NB4 (cell line): ENCODE measurements at regions not wholly inside any gene's neighbourhood (a gene's known extent, or its start where the extent isn't known, plus 50 kb on each side); places are given as distances from the start of the nearest gene placed in this dataset.

Experiments used
- DNase-seq: peaks from one replicate; pipeline ENCODE4 v3.0.0; 2010; ENCODE audit warnings: low read depth
- H3K4me3 ChIP-seq: one replicate; pipeline ENCODE4 v1.5.1; 2011; ENCODE audit warnings: mild to moderate bottlenecking, low read depth, low read length, moderate library complexity
- MYC ChIP-seq: IDR thresholded peaks from 2 replicates; pipeline ENCODE4 v1.6.1; 2011; ENCODE audit warnings: low read depth, low read length
- POLR2A ChIP-seq: IDR thresholded peaks from 2 replicates; pipeline ENCODE4 v1.6.1; 2011; ENCODE audit warnings: mild to moderate bottlenecking; ENCODE audit not compliant: insufficient read length; ENCODE audit errors: extremely low read depth
- TF ChIP-seq, protein P1 (sequence below): IDR thresholded peaks from one replicate; pipeline ENCODE4 v1.5.1; 2012; ENCODE audit warnings: low read depth, low read length
- TF ChIP-seq, protein P2 (sequence below): IDR thresholded peaks from 2 replicates; pipeline ENCODE4 v1.6.1; 2011; ENCODE audit warnings: low read depth, low read length

DNA sequence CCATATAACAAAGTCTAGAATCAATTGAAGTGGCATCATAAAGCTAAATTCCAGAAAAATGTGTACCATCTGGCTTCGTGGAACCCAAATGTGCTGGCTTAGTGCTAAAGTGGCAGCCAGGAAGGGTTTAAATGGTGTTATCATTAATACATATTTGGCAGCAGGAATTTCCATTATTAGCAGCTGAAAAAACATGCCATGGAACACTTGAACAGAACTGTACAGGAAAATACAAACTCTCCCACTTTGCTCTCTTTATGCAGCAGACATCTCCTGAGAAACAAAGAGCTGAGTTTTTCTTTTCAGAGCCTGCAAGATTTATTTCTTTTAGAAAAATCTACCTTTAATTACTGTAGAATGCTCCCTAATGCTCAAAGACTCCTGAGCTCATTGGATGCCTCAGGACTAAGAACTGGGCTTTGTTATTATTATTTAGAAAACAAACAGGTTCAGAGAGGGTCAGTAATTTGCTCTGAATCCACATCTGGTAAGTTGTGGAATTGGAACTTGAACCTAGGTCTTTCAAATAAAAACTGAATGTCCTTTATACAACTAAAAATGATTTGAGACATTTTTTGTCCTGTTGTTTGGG is 179.0 kb downstream of the LACC1 start:
- DNase-seq: no peak
- H3K4me3 ChIP-seq: no peak overlapping the region
- TF ChIP-seq MYC (no peak), POLR2A (no peak)
- TF ChIP-seq, protein P1, sequence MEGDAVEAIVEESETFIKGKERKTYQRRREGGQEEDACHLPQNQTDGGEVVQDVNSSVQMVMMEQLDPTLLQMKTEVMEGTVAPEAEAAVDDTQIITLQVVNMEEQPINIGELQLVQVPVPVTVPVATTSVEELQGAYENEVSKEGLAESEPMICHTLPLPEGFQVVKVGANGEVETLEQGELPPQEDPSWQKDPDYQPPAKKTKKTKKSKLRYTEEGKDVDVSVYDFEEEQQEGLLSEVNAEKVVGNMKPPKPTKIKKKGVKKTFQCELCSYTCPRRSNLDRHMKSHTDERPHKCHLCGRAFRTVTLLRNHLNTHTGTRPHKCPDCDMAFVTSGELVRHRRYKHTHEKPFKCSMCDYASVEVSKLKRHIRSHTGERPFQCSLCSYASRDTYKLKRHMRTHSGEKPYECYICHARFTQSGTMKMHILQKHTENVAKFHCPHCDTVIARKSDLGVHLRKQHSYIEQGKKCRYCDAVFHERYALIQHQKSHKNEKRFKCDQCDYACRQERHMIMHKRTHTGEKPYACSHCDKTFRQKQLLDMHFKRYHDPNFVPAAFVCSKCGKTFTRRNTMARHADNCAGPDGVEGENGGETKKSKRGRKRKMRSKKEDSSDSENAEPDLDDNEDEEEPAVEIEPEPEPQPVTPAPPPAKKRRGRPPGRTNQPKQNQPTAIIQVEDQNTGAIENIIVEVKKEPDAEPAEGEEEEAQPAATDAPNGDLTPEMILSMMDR: no peak
- TF ChIP-seq, protein P2, sequence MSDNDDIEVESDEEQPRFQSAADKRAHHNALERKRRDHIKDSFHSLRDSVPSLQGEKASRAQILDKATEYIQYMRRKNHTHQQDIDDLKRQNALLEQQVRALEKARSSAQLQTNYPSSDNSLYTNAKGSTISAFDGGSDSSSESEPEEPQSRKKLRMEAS: no peak

DNA sequence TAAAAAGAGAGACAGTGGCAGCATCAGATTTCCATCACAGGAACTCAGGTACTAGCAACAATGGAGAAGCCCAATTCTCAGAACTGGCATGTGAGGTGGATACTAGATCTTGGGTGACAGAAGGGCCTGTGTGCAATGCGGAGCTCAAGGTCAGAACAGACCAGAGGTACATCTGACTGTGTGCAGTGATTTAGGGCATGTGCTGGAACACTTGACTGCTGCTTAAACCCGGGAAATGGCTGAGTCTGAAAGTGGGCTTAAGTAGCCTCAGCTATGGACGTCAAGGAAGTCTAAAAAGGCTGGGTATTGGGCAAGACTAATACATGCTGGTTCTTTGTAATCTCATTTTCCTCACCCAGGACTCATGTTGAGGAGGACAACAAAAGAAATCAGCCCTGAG is 182.2 kb downstream of the LACC1 start:
- no peak overlapping the region for H3K4me3 ChIP-seq
- no peak for DNase-seq
- TF ChIP-seq POLR2A (no peak), MYC (no peak)
- TF ChIP-seq, protein P1: no peak
- TF ChIP-seq, protein P2: no peak

DNA sequence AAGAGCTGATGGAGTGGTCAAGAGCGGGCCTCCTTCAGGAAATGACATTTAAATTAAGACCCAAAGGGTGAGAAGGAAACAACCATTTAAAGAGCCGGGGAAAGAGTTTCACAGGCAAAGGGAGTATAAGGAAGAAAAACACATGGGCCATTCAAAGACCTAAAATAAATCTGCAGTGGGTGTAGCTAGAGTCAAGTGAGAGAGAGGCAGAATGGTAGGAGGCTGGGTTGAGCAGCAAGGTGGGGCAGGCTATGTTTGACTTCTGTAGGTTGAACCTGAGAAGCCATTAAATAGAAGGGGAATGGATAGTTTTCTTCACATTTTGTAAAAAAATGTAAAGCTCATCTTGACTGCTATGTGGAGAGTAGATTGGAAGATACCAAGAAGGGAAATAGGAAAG is 183.8 kb downstream of the LACC1 start:
- no peak overlapping the region for H3K4me3 ChIP-seq
- TF ChIP-seq, protein P1: no peak
- no peak for TF ChIP-seq POLR2A
- TF ChIP-seq, protein P2: no peak
- TF ChIP-seq MYC: no peak
- DNase-seq: no peak

DNA sequence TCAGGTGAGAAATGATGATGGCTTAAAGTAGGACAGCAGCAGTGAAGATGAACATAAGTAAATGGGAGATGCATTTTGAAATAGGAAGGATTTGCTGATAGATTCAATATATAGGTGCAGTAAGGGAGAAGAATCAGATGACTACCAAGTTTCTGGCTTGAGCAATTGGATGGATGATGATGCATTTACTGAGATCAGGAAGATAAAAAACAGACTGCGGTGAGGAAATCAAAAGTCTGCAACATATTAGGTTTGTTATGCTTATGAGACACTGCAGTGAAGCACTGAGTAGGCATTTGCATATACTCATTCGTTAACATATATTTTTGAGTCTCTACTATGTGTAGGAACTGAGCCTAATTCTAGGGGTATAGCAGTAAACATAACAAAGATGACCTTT is 184.2 kb downstream of the LACC1 start:
- no peak for DNase-seq
- H3K4me3 ChIP-seq: no peak overlapping the region
- TF ChIP-seq MYC (no peak), POLR2A (no peak)
- TF ChIP-seq, protein P2: no peak
- TF ChIP-seq, protein P1: no peak

DNA sequence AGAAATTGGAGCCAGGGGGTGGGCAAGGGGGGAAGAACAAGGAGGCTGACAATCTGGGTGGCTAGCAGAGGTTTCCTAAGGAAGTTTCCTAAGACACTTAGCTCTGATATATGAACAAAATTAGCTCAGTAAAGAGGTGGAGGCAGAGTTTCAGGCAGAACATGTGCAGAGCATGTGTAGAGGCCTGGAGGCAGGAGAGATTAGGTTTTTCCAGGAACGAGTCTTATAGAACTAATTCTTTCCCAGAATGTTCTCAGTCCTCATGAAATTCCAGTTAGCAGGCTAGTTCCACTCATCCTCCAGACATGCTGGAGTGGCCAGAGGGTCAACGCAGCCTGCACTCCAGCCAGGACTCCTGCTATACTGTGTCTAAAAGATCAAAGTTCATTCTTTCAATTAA is 184.7 kb downstream of the LACC1 start:
- H3K4me3 ChIP-seq: no peak overlapping the region
- TF ChIP-seq POLR2A (no peak), MYC (no peak)
- TF ChIP-seq, protein P1: no peak
- TF ChIP-seq, protein P2: no peak
- DNase-seq: no peak
